Left ventricle myocardium inferior (tissue), 1 donor: ENCODE measurements at regions not wholly inside any gene's neighbourhood (a gene's known extent, or its start where the extent isn't known, plus 50 kb on each side); places are given as distances from the start of the nearest gene placed in this dataset.
A peak's percentile ranks its signal among the peaks of the same experiment; 100 is the strongest.

Source experiments
- DNase-seq: peaks from one replicate; pipeline ENCODE4 v3.0.0-alpha.2; 2020
- H3K27ac ChIP-seq: fragments of 200-600 bp; replicated peaks from 2 replicates; pipeline ENCODE4 v1.8.0; 2021
- H3K27me3 ChIP-seq: fragments of 200-600 bp; 2 replicates; pipeline ENCODE4 v1.8.0; 2021; ENCODE audit warnings: low read depth
- H3K36me3 ChIP-seq: fragments of 200-600 bp; 2 replicates; pipeline ENCODE4 v1.8.0; 2021
- H3K4me1 ChIP-seq: fragments of 200-600 bp; 2 replicates; pipeline ENCODE4 v1.8.0; 2021
- H3K4me3 ChIP-seq: fragments of 200-600 bp; 2 replicates; pipeline ENCODE4 v1.8.0; 2021; ENCODE audit warnings: mild to moderate bottlenecking, moderate library complexity
- H3K9me3 ChIP-seq: fragments of 200-600 bp; replicated peaks from 2 replicates; pipeline ENCODE4 v1.8.0; 2021
- CTCF ChIP-seq: fragments of 200-600 bp; IDR thresholded peaks from 2 replicates; pipeline ENCODE4 v1.8.0; 2021; ENCODE audit warnings: antibody characterized with exemption, mild to moderate bottlenecking, borderline replicate concordance
- intact Hi-C: fragments of 100-400 bp; cut with micrococcal nuclease; formaldehyde crosslinking; loops from one replicate; pipeline ENCODE4 v1.11.0; 2022
- donor health status: DM: no; HTN: yes; CAD: no; lungs with severe emphysema.

- Histone ChIP-seq H3K4me3 (no peak overlapping the region), H3K27me3 (no peaks in the 10 kb centered on the region), H3K4me1 (peaks cover 31% of the 10 kb centered on the region), H3K36me3 (no peaks in the 10 kb centered on the region), H3K27ac (no peak overlapping the region), H3K9me3 (no peaks in the 10 kb centered on the region)
- DNase-seq = no peak
- no peak for TF ChIP-seq CTCF
- intact Hi-C loops = no loop called here
These were observed 103.7 kb downstream of the DYRK2 start for GRCh38 chr12:67752226-67752732.

GRCh38 chr12:67754933-67755697 lies 106.6 kb downstream of the DYRK2 start:
- H3K9me3 ChIP-seq = no peaks in the 10 kb centered on the region
- H3K36me3 ChIP-seq = no peaks in the 10 kb centered on the region
- DNase-seq = peak; percentile 20
- H3K4me3 ChIP-seq = no peak overlapping the region
- peaks cover 19% of the 10 kb centered on the region for H3K4me1 ChIP-seq
- no peaks in the 10 kb centered on the region for H3K27me3 ChIP-seq
- H3K27ac ChIP-seq = peak overlapping the region; percentile 61
- intact Hi-C loops = no loop called here
- TF ChIP-seq CTCF = no peak

GRCh38 chr12:67757651-67758050 lies 109.1 kb downstream of the DYRK2 start:
- DNase-seq = no peak
- H3K27ac ChIP-seq = no peak overlapping the region
- no peaks in the 10 kb centered on the region for H3K27me3 ChIP-seq
- no peaks in the 10 kb centered on the region for H3K36me3 ChIP-seq
- H3K4me3 ChIP-seq = no peak overlapping the region
- H3K4me1 ChIP-seq = peaks cover 12% of the 10 kb centered on the region
- no peaks in the 10 kb centered on the region for H3K9me3 ChIP-seq
- no peak for TF ChIP-seq CTCF
- intact Hi-C loops = no loop called here

GRCh38 chr12:67758119-67758518 lies 109.6 kb downstream of the DYRK2 start:
- DNase-seq = no peak
- intact Hi-C loops = no loop called here
- no peak for TF ChIP-seq CTCF

GRCh38 chr12:67758521-67758920 lies 110.0 kb downstream of the DYRK2 start:
- intact Hi-C loops = no loop called here
- DNase-seq = no peak
- Histone ChIP-seq H3K36me3 (no peaks in the 10 kb centered on the region), H3K9me3 (no peaks in the 10 kb centered on the region), H3K27ac (peak overlapping the region; percentile 27), H3K4me1 (peaks cover 13% of the 10 kb centered on the region), H3K27me3 (no peaks in the 10 kb centered on the region), H3K4me3 (no peak overlapping the region)
- no peak for TF ChIP-seq CTCF

More at GRCh38 chr12:67758119-67758518, 109.6 kb downstream of the DYRK2 start:
- no peaks in the 10 kb centered on the region for H3K36me3 ChIP-seq
- no peak overlapping the region for H3K4me3 ChIP-seq
- H3K4me1 ChIP-seq = peaks cover 12% of the 10 kb centered on the region
- peak overlapping the region; percentile 27 for H3K27ac ChIP-seq
- H3K9me3 ChIP-seq = no peaks in the 10 kb centered on the region
- no peaks in the 10 kb centered on the region for H3K27me3 ChIP-seq
